Lung (tissue), 11 donors: ENCODE measurements at regions not wholly inside any gene's neighbourhood (a gene's known extent, or its start where the extent isn't known, plus 50 kb on each side); places are given as distances from the start of the nearest gene placed in this dataset.

Experiments used
- ATAC-seq: fragments of 200-7000 bp; cut with Tn5 transposase; one replicate; pipeline ENCODE4 v1.9.1; 2020; ENCODE audit warnings: moderate number of reproducible peaks; ENCODE audit not compliant: insufficient read depth, low FRiP score
- DNase-seq, 3 donors: peaks; one replicate each; pipeline ENCODE4 v3.0.0-alpha.2; 2013 to 2017
- H3K27ac ChIP-seq, 2 donors: one replicate each; pipeline ENCODE4 v1.5.1; 2013; ENCODE audit warnings: mild to moderate bottlenecking in 2 of 2, moderate library complexity in 2 of 2, control low read depth in 1 of 2, inconsistent platforms in 1 of 2, low read depth in 1 of 2, low read length in 1 of 2
- H3K27me3 ChIP-seq, 3 donors: one replicate each; pipeline ENCODE4 v1.5.1; 2013; ENCODE audit warnings: low read length in 2 of 3; ENCODE audit not compliant: control insufficient read depth in 3 of 3, insufficient read depth in 3 of 3
- H3K36me3 ChIP-seq, 4 donors: one replicate each; pipeline ENCODE4 v1.5.1; 2013; ENCODE audit warnings: low read length in 4 of 4, mild to moderate bottlenecking in 1 of 4, moderate library complexity in 1 of 4; ENCODE audit not compliant: control insufficient read depth in 4 of 4, insufficient read depth in 4 of 4
- H3K4me1 ChIP-seq, 5 donors: one replicate each; pipeline ENCODE4 v1.5.1; 2013; ENCODE audit warnings: low read length in 5 of 5, mild to moderate bottlenecking in 2 of 5, moderate library complexity in 1 of 5; ENCODE audit not compliant: control insufficient read depth in 5 of 5, insufficient read depth in 5 of 5
- H3K4me3 ChIP-seq: one replicate; pipeline ENCODE4 v1.5.1; 2013; ENCODE audit warnings: mild to moderate bottlenecking, control low read depth, moderate library complexity
- H3K9ac ChIP-seq, 2 donors: one replicate each; pipeline ENCODE4 v1.5.1; 2013; ENCODE audit warnings: low read length in 2 of 2, control low read depth in 1 of 2; ENCODE audit not compliant: insufficient read depth in 1 of 2
- H3K9me3 ChIP-seq, 4 donors: one replicate each; pipeline ENCODE4 v1.5.1; 2013; ENCODE audit warnings: low read length in 3 of 4, mild to moderate bottlenecking in 1 of 4, moderate library complexity in 1 of 4; ENCODE audit not compliant: control insufficient read depth in 4 of 4, insufficient read depth in 3 of 4
- WGBS, 2 donors: extraction: QIAGEN DNeasy Blood & Tissue Kit; methylation state at CpG; one replicate each; pipeline ENCODE4 v1.1.7; 2013; 5-methylcytosine and 5-hydroxymethylcytosine counted together
- TF ChIP-seq, protein P1 (sequence below): IDR thresholded peaks from 2 replicates; pipeline ENCODE4 v1.5.1; 2012; ENCODE audit warnings: mild to moderate bottlenecking; ENCODE audit errors: control extremely low read depth, extremely low read depth
- donor health status: control.
- donor health status: control.
- donor health status: Bipolar disorder and iron deficiency.
- donor health status: healthy.
- donor health status: DM: yes; HTN: yes; CAD: no.

DNA sequence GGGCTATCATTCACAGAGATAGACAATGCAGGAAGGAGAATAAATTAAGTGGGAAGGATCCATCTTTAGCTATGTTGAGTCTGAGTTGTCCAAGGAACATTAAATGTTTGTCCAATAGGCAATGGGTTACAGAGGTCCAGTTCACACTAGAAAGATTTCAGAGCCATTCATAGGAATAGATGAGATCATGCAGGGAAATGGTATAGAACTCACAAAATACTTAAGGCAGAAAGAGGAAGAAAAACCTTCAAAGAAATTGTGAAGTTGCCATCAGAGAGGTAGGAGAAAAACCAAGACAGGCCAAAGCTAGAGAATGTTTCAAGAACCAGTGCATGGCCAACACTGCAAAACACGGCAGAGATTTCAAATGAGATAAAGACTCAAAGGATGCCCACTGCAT, 94.1 kb downstream of the PHLDA1 start:
- TF ChIP-seq, protein P1, sequence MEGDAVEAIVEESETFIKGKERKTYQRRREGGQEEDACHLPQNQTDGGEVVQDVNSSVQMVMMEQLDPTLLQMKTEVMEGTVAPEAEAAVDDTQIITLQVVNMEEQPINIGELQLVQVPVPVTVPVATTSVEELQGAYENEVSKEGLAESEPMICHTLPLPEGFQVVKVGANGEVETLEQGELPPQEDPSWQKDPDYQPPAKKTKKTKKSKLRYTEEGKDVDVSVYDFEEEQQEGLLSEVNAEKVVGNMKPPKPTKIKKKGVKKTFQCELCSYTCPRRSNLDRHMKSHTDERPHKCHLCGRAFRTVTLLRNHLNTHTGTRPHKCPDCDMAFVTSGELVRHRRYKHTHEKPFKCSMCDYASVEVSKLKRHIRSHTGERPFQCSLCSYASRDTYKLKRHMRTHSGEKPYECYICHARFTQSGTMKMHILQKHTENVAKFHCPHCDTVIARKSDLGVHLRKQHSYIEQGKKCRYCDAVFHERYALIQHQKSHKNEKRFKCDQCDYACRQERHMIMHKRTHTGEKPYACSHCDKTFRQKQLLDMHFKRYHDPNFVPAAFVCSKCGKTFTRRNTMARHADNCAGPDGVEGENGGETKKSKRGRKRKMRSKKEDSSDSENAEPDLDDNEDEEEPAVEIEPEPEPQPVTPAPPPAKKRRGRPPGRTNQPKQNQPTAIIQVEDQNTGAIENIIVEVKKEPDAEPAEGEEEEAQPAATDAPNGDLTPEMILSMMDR = no peak
- no peak for ATAC-seq
- Histone ChIP-seq H3K9me3 (no peaks in the 10 kb centered on the region), H3K4me1 (peaks cover 3 to 46% (median 12%) of the 10 kb centered on the region in 5 donors), H3K36me3 (no peaks in the 10 kb centered on the region), H3K27me3 (no peaks in the 10 kb centered on the region), H3K4me3 (no peak overlapping the region), H3K9ac (no peak overlapping the region), H3K27ac (no peak overlapping the region)
- DNase-seq = no peak
- WGBS, 2 donors = 70 to 78% methylated on average over 1 of the region's 1 CpG

DNA sequence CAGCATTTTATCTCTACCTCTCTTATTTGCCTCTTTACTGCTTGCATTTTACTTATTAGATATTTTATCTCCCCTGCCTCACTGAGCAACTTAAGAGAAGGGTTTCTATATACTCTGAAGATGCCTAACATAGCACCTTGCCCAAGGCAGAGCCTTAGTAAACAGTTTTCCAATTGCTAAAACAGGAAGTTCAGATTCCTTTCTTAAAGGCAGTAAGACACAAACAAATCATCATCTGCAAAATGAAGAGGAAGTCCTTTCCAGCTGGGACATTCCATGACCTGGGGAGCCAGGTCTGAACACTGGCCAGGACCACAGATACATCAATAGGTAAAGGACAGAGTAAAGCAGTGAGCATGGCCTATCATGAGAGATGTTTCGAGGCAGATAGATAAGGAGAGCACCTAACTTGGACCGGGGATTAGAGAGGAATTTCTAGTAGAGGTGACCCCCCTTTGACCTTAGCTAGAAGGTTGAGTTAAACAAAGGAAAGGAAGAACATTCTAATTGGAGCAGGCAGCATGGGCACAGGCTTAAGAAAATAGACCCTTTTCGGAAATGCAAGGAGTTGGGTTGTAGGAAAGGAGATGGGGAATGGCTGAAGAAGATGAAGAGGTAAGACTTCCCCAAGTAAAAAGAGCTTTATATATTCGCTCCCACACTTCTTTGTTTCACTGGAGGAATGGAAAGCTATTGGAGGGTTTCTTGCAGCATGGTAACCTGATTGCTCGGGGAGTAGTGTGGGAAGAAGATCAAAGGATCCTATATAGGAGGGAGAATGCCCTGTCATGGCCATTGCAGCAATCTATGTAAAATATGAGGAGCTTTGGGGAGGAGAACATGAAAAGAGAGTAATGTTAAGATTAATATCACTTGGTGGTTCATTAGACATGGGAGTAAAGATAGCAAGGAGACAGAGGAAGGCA, 94.8 kb downstream of the PHLDA1 start:
- 76 to 77% methylated on average over 5 of the region's 5 CpGs for WGBS, 2 donors
- DNase-seq (no peak), ATAC-seq (no peak)
- Histone ChIP-seq H3K36me3 (no peaks in the 10 kb centered on the region), H3K27me3 (no peaks in the 10 kb centered on the region), H3K4me3 (no peak overlapping the region), H3K9ac (no peak overlapping the region), H3K27ac (no peak overlapping the region), H3K9me3 (no peaks in the 10 kb centered on the region), H3K4me1 (peaks cover 3 to 52% (median 17%) of the 10 kb centered on the region in 5 donors)
- TF ChIP-seq, protein P1 = no peak

DNA sequence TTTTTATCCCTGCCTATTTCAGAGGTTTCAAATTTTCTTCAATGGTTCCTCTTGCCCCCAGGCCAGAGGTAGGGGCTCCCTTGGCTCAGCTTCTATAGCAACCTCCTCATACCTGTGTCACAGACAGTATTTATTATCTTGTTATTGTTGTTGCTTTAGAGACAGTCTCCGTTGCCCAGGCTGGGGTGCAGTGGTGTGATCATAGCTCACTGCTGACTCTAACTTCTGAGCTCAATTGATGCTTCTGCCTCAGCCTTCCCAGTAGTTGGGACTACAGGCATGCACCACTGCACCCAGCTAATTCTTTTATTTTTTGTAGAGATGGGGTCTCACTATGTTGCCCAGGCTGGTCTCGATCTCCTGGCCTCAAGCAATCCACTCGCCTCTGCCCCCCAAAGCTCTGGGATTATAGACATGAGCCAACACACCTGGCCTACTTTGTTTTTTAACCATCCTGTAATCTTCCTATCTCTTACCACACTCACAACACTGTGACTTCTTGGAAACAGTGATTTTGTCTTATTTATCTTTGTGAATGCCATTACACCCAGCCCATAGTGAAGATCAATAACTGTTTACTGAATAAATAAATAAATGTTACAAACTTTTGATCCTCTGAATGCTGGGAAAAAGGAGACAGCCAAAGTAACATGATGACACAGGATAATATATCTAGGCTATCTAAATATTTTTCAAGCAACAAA, 95.9 kb downstream of the PHLDA1 start:
- 86 to 92% methylated on average over 3 of the region's 3 CpGs for WGBS, 2 donors
- H3K27ac ChIP-seq = peak overlapping the region in 1 of 2 donors; percentile 33
- no peaks in the 10 kb centered on the region for H3K27me3 ChIP-seq

More for the DNA sequence above, 95.9 kb downstream of the PHLDA1 start:
- Histone ChIP-seq H3K4me3 (no peak overlapping the region), H3K9me3 (no peaks in the 10 kb centered on the region), H3K36me3 (no peaks in the 10 kb centered on the region), H3K9ac (no peak overlapping the region), H3K4me1 (peaks cover 3 to 52% (median 17%) of the 10 kb centered on the region in 5 donors)
- ATAC-seq (no peak), DNase-seq (no peak)
- TF ChIP-seq, protein P1 = no peak
